GM12878 (cell line): ENCODE measurements at regions not wholly inside any gene's neighbourhood (a gene's known extent, or its start where the extent isn't known, plus 50 kb on each side); places are given as distances from the start of the nearest gene placed in this dataset.

Experiments
- ATAC-seq: fragments of 200-7000 bp; cut with Tn5 transposase; 3 replicates; pipeline ENCODE4 v1.9.1; 2020; ENCODE audit warnings: mild to moderate bottlenecking, moderate library complexity
- BruUV-seq: library from RNA; stranded (reverse); fragments of 400-500 nt; replicated peaks from 2 replicates; lab custom pipeline; 2021; lab: Mats Ljungman, UMichigan
- CTCF ChIA-PET: fragments of 300-600 bp; sonication (Branson Sonifier 250); formaldehyde crosslinking; extraction: SDS; loops from one replicate; lab custom pipeline; 2021; ENCODE audit warnings: inconsistent platforms; lab: Yijun Ruan, JAX
- POLR2A ChIA-PET: fragments of 350-600 bp; formaldehyde crosslinking; extraction: SDS; loops from one replicate; lab custom pipeline; 2021; ENCODE audit warnings: inconsistent platforms; lab: Charles Lee
- RAD21 ChIA-PET: fragments of 300-600 bp; sonication (Branson Sonifier 250); formaldehyde crosslinking; loops from one replicate; lab custom pipeline; 2023; ENCODE audit warnings: antibody characterized with exemption; ENCODE audit not compliant: unreplicated experiment; lab: Charles Lee
- SMC1A ChIA-PET: fragments of 300-600 bp; sonication (Branson Sonifier 250); formaldehyde crosslinking; loops from one replicate; lab custom pipeline; 2023; ENCODE audit not compliant: unreplicated experiment, uncharacterized antibody; lab: Charles Lee
- DNase-seq: peaks from one replicate; pipeline ENCODE4 v3.0.0-alpha.2; 2011; ENCODE audit warnings: low read depth, low spot score
- FAIRE-seq: peaks from 3 replicates; lab custom pipeline; 2011; peaks lifted over from hg19 to GRCh38; lab: Jason Lieb, UNC
- H2AFZ ChIP-seq: 2 replicates; pipeline ENCODE4 v1.6.0; 2011; ENCODE audit warnings: low read depth, low read length, control low read depth; ENCODE audit not compliant: control insufficient read depth
- H3K27ac ChIP-seq: 2 replicates; pipeline ENCODE4 v1.5.1; 2011; ENCODE audit warnings: control low read depth; ENCODE audit not compliant: control insufficient read depth, insufficient read depth
- H3K27me3 ChIP-seq, 2 experiments: replicated peaks in 1 of 2; 2 replicates each; pipeline versions ENCODE4 v1.6.0 to v1.6.1; 2011; ENCODE audit warnings: low read length in 1 of 2; ENCODE audit not compliant: control insufficient read depth in 2 of 2, insufficient read depth in 2 of 2
- H3K36me3 ChIP-seq, 2 experiments: 2 replicates each; pipeline ENCODE4 v1.5.1; 2011; ENCODE audit warnings: low read length in 1 of 2; ENCODE audit not compliant: control insufficient read depth in 2 of 2, insufficient read depth in 2 of 2
- H3K4me1 ChIP-seq: 2 replicates; pipeline ENCODE4 v1.6.1; 2011; ENCODE audit warnings: mild to moderate bottlenecking, low read length, moderate library complexity, mixed read lengths; ENCODE audit not compliant: control insufficient read depth, insufficient read depth
- H3K4me2 ChIP-seq: 2 replicates; pipeline ENCODE4 v1.6.0; 2011; ENCODE audit warnings: control low read depth; ENCODE audit not compliant: control insufficient read depth, insufficient read depth
- H3K4me3 ChIP-seq: fragments of 200-600 bp; sonication (generic); 2 replicates; pipeline ENCODE4 v1.5.1; 2016
- H3K79me2 ChIP-seq: 2 replicates; pipeline ENCODE4 v1.6.0; 2011; ENCODE audit warnings: low read length; ENCODE audit not compliant: control insufficient read depth, insufficient read depth
- H3K9ac ChIP-seq: 2 replicates; pipeline ENCODE4 v1.8.0; 2011; ENCODE audit warnings: low read length, control low read depth, mixed read lengths; ENCODE audit not compliant: control insufficient read depth, insufficient read depth
- H3K9me3 ChIP-seq: replicated peaks from 3 replicates; pipeline ENCODE4 v1.5.1; 2011; ENCODE audit warnings: mild to moderate bottlenecking, low read length; ENCODE audit not compliant: control insufficient read depth, insufficient read depth
- H4K20me1 ChIP-seq: 2 replicates; pipeline ENCODE4 v1.6.0; 2011; ENCODE audit not compliant: control insufficient read depth, insufficient read depth
- CTCF ChIP-seq, 3 experiments: IDR thresholded peaks in 2 of 3; conservative IDR thresholded peaks in 1 of 3; 2 replicates each; pipeline ENCODE4 v1.5.1; 2011; ENCODE audit warnings: low read depth in 3 of 3, low read length in 3 of 3, mild to moderate bottlenecking in 3 of 3, control low read depth in 2 of 3, moderate library complexity in 2 of 3, inconsistent platforms in 1 of 3, mixed read lengths in 1 of 3; ENCODE audit not compliant: control insufficient read depth in 2 of 3, insufficient read depth in 1 of 3; ENCODE audit errors: extremely low read depth in 1 of 3
- POLR2AphosphoS2 ChIP-seq: IDR thresholded peaks from 2 replicates; pipeline ENCODE4 v1.6.1; 2011; ENCODE audit warnings: low read depth, mild to moderate bottlenecking, low read length, improper control_type of control experiment, moderate library complexity
- POU2F2 ChIP-seq: IDR thresholded peaks from 3 replicates; pipeline ENCODE4 v1.6.1; 2011; ENCODE audit warnings: low read depth, mild to moderate bottlenecking, low read length, borderline replicate concordance
- SMARCA5 ChIP-seq: fragments of 450-650 bp; IDR thresholded peaks from 2 replicates; pipeline ENCODE4 v1.6.1; 2017; ENCODE audit warnings: mild to moderate bottlenecking
- SREBF1 ChIP-seq: IDR thresholded peaks from 2 replicates; pipeline ENCODE4 v1.6.1; 2012; ENCODE audit warnings: mild to moderate bottlenecking, low read length
- ZNF274 ChIP-seq: IDR thresholded peaks from one replicate; pipeline ENCODE4 v1.8.0; 2011; ENCODE audit not compliant: insufficient read length, insufficient read depth
- WGBS: methylation state at CpG from one replicate; pipeline ENCODE4 v1.1.6; 2016; ENCODE audit warnings: low lambda C conversion rate; ENCODE audit not compliant: insufficient replicate concordance, insufficient coverage; ENCODE audit errors: missing lambda C conversion rate; 5-methylcytosine and 5-hydroxymethylcytosine counted together
- in situ Hi-C: fragments of 300-500 bp; cut with MboI; formaldehyde crosslinking; loops from 9 replicates; pipeline ENCODE4 v1.14.3; 2018; ENCODE audit warnings: mixed read lengths
- intact Hi-C: fragments of 100-400 bp; cut with micrococcal nuclease; formaldehyde crosslinking; loops from one replicate; pipeline ENCODE4 v1.14.2; 2022; ENCODE audit not compliant: unreplicated experiment
- TF ChIP-seq, protein P1 (sequence below): IDR thresholded peaks from 2 replicates; pipeline ENCODE4 v1.6.1; 2012; ENCODE audit warnings: low read length, inconsistent platforms
- TF ChIP-seq, protein P2 (sequence below): IDR thresholded peaks from 2 replicates; pipeline ENCODE4 v1.6.1; 2011; ENCODE audit warnings: borderline replicate concordance, low read depth, mild to moderate bottlenecking, moderate library complexity, mixed read lengths, low read length; ENCODE audit not compliant: insufficient read depth; ENCODE audit errors: extremely low read length
- TF ChIP-seq, protein P3 (sequence below): fragments of 450-650 bp; IDR thresholded peaks from 2 replicates; pipeline ENCODE4 v1.6.1; 2017; ENCODE audit warnings: mild to moderate bottlenecking, moderate library complexity

DNA sequence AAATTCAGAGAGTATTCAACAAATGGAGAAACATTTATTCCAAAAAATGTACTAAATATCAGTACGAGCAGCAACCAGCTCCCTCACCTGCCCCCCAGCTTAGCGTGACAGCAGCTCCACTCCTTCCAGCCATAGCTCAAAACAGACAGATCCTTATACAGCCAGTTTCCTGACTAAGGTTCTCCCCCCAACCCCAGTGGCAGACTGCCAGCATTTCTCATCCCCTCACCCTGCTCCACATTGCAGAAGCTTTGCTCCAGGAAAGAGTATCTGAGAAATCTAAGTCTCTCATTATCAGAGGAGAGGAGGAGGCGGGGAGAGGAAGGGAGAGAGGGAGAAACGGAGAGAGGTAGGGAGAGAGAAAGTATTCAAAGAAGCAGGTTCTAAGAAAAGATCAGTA lies 53.3 kb upstream of the PASD1 start:
- H2AFZ ChIP-seq = no peak overlapping the region
- H3K4me2 ChIP-seq = no peak overlapping the region
- no peaks in the 10 kb centered on the region for H3K79me2 ChIP-seq
- TF ChIP-seq POLR2AphosphoS2 (no peak), SREBF1 (no peak), POU2F2 (no peak), ZNF274 (no peak)
- TF ChIP-seq, protein P1, sequence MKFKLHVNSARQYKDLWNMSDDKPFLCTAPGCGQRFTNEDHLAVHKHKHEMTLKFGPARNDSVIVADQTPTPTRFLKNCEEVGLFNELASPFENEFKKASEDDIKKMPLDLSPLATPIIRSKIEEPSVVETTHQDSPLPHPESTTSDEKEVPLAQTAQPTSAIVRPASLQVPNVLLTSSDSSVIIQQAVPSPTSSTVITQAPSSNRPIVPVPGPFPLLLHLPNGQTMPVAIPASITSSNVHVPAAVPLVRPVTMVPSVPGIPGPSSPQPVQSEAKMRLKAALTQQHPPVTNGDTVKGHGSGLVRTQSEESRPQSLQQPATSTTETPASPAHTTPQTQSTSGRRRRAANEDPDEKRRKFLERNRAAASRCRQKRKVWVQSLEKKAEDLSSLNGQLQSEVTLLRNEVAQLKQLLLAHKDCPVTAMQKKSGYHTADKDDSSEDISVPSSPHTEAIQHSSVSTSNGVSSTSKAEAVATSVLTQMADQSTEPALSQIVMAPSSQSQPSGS = no peak
- TF ChIP-seq, protein P2, sequence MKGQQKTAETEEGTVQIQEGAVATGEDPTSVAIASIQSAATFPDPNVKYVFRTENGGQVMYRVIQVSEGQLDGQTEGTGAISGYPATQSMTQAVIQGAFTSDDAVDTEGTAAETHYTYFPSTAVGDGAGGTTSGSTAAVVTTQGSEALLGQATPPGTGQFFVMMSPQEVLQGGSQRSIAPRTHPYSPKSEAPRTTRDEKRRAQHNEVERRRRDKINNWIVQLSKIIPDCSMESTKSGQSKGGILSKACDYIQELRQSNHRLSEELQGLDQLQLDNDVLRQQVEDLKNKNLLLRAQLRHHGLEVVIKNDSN = no peak
- ChIA-PET POLR2A (no interaction called here), RAD21 (no interaction called here), SMC1A (no interaction called here), CTCF (no interaction called here)
- H3K9me3 ChIP-seq = no peaks in the 10 kb centered on the region
- in situ Hi-C loops (no loop called here), intact Hi-C loops (loop anchor here (10.0 kb wide), 1 partner anchor 65 kb away; no protein-coding TSS in a partner anchor)
- no peaks in the 10 kb centered on the region for H3K4me1 ChIP-seq
- no peak overlapping the region for H3K9ac ChIP-seq
- ATAC-seq = no peak
- BruUV-seq = no TSS peak
- H3K4me3 ChIP-seq = no peak overlapping the region
- no peak for FAIRE-seq
- no peaks in the 10 kb centered on the region for H3K27me3 ChIP-seq
- no peaks in the 10 kb centered on the region for H3K36me3 ChIP-seq
- no peak for DNase-seq
- 15% methylated on average over 4 of the region's 4 CpGs for WGBS
- no peak overlapping the region for H3K27ac ChIP-seq
- H4K20me1 ChIP-seq = no peaks in the 10 kb centered on the region

DNA sequence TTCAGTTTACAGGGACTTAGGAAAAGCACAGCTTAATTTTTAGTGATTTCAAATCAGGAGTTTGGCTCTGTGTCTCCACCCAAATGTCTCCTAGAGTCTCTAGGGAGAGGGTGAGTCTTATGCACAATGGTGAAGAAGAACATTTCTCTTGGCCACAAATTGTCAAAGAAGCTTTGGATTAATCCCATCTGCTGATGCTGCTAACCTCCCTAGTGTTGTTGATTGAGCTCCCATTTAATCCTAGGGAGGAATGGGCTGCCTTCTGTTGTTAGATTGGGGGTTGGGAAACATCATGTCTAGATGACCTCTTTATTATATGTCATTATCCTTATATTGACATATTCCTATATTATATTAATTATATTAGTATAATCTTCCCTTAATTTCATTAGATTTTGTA lies 50.0 kb upstream of the PASD1 start:
- Histone ChIP-seq H2AFZ (no peak overlapping the region), H3K36me3 (no peaks in the 10 kb centered on the region), H3K9ac (no peak overlapping the region), H3K4me3 (no peak overlapping the region), H3K4me2 (no peak overlapping the region), H3K27ac (no peak overlapping the region), H3K9me3 (no peaks in the 10 kb centered on the region), H3K27me3 (no peaks in the 10 kb centered on the region), H3K4me1 (no peaks in the 10 kb centered on the region), H3K79me2 (no peaks in the 10 kb centered on the region), H4K20me1 (no peaks in the 10 kb centered on the region)
- POLR2A ChIA-PET = no interaction called here
- ATAC-seq (no peak), FAIRE-seq (no peak), DNase-seq (no peak)
- CTCF ChIA-PET = no interaction called here
- intact Hi-C loops (loop anchor here (10.0 kb wide), 1 partner anchor 61 kb away; no protein-coding TSS in a partner anchor), in situ Hi-C loops (no loop called here)
- RAD21 ChIA-PET = no interaction called here
- BruUV-seq = no TSS peak
- SMC1A ChIA-PET = interaction anchor here (1.1 kb wide), 1 partner anchor 13 kb away, joined by 3 read pairs; no protein-coding TSS in a partner anchor
- TF ChIP-seq POLR2AphosphoS2 (no peak), SREBF1 (no peak), CTCF (IDR thresholded peaks at IDR 0.05 in 2 of 3, conservative IDR thresholded peaks at IDR 0.05 in 1 of 3; ENCODE audit: control insufficient read depth in 2 of 3, extremely low read depth in 1 of 3, insufficient read depth in 1 of 3, low read depth in 3 of 3, low read length in 3 of 3) (no peak), SMARCA5 (no peak)
- TF ChIP-seq, protein P3, sequence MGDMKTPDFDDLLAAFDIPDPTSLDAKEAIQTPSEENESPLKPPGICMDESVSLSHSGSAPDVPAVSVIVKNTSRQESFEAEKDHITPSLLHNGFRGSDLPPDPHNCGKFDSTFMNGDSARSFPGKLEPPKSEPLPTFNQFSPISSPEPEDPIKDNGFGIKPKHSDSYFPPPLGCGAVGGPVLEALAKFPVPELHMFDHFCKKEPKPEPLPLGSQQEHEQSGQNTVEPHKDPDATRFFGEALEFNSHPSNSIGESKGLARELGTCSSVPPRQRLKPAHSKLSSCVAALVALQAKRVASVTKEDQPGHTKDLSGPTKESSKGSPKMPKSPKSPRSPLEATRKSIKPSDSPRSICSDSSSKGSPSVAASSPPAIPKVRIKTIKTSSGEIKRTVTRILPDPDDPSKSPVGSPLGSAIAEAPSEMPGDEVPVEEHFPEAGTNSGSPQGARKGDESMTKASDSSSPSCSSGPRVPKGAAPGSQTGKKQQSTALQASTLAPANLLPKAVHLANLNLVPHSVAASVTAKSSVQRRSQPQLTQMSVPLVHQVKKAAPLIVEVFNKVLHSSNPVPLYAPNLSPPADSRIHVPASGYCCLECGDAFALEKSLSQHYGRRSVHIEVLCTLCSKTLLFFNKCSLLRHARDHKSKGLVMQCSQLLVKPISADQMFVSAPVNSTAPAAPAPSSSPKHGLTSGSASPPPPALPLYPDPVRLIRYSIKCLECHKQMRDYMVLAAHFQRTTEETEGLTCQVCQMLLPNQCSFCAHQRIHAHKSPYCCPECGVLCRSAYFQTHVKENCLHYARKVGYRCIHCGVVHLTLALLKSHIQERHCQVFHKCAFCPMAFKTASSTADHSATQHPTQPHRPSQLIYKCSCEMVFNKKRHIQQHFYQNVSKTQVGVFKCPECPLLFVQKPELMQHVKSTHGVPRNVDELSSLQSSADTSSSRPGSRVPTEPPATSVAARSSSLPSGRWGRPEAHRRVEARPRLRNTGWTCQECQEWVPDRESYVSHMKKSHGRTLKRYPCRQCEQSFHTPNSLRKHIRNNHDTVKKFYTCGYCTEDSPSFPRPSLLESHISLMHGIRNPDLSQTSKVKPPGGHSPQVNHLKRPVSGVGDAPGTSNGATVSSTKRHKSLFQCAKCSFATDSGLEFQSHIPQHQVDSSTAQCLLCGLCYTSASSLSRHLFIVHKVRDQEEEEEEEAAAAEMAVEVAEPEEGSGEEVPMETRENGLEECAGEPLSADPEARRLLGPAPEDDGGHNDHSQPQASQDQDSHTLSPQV = no peak
